Erythroblast (primary cell): ENCODE measurements at regions not wholly inside any gene's neighbourhood (a gene's known extent, or its start where the extent isn't known, plus 50 kb on each side); places are given as distances from the start of the nearest gene placed in this dataset.
"Not testable (repeated sequence)": the region's sequence is repeated elsewhere in the genome, so short reads cannot be mapped to it uniquely, and the experiment has no call there.

Experiments used
- DNase-seq, 2 experiments: peaks; one replicate each; lab custom pipeline; 2025; lab: John Stamatoyannopoulos, UW
- GATA1 ChIP-seq: IDR thresholded peaks from 2 replicates; pipeline ENCODE4 v1.6.1; 2011; ENCODE audit warnings: low read depth, mild to moderate bottlenecking, control low read depth, low read length, moderate library complexity
- POLR2A ChIP-seq: IDR thresholded peaks from 2 replicates; pipeline ENCODE4 v1.6.1; 2011; ENCODE audit warnings: mild to moderate bottlenecking, low read length

- TF ChIP-seq GATA1, result no peak
- TF ChIP-seq POLR2A, result no peak
- DNase-seq, result no peak
Observed at GRCh38 chr5:24170026-24170425, 474.8 kb downstream of the CDH10 start.

DNA sequence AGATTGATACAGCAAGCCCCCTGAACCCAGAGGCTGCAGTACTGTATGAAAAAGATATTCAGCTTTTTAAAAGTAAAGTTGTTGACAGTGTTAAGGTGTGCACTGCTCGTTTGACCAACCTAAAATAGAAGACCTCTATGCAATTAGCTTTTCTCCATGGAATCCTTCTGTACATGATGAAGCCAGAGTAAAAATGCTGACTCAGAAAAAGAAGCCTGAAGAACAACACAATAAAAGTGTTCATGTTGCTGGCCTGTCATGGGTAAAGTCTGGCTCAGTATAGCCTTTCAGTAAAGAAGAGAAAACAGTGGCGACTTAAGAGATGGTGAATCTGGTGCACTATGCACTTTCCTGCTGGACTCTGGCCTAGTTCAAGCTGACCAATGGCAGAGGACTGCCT lies 473.8 kb downstream of the CDH10 start:
- DNase-seq, result not testable (repeated sequence)

DNA sequence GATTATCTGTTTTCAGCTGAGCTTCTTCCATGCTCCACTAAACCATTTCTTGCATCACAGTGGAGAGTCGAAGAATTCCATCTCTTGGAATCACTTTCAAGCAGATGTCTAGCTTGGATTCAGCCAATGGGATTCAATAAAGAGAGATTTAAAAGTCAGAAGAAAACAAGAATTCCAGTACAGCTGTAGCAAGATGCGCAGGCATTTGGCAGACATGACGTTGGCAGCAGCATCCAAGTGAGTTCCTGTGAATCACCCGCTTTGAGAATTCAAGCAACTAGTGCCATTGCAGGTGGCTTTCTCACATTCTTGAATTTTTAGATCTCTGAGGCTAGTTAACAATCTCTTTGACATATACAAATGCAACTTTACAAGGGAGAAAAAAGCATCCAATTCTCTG lies 467.0 kb downstream of the CDH10 start:
- no peak for TF ChIP-seq GATA1
- DNase-seq, result no peak

DNA sequence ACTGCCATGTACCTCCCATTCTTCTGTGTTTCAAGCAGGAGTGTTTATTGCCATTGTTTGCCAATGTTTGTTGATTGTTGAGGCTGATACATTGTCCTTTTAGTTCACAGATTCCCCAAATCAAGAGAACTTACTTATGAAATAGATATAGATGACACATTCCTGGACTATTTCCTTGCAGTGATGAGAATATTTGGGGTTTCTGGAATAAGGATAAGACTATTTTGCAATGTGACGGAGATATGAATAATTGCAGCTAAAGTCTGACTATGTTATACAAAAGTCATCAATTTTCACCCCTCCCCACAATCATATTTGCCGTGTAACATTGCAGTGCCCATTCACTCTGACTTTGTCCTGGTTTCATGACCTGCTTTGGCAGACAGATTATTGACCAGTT lies 460.8 kb downstream of the CDH10 start:
- TF ChIP-seq POLR2A (no peak), GATA1 (no peak)
- DNase-seq, result no peak

DNA sequence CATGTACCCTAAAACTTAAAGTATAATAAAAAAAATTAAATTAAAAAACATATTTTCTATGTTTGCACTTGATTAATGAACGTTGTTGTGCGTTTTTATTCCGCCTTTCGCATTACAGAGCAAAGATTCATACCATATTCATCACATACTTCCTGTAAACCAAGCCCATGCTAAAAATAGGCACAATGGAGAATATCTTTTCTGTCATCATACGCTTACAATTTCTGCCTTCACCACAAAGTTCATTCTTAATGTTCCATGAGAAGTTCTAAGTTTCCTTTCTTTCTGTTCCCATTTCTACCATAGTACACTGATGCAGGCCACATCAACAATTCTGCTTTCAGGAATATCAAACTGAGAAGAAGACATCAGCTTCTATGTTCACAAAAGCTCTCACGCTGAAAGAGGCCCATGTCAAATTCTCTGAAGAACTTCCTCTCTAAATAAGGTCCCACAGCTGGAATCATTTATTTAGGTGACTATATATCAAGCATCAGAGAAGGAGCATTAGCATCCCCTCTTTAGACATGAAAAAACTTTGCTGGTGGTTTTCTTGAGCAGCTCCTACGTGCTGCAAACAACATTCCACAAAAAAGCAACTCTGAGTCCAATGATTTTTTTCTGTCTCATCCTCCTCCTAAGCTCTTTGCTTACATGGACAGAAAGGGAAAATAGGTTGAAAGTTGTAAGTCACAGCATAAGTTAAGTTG lies 456.4 kb downstream of the CDH10 start:
- DNase-seq, result no peak
- no peak for TF ChIP-seq POLR2A

- DNase-seq, result no peak
- no peak for TF ChIP-seq GATA1
- TF ChIP-seq POLR2A, result no peak
Observed at GRCh38 chr5:24196789-24197188, 448.0 kb downstream of the CDH10 start.

DNA sequence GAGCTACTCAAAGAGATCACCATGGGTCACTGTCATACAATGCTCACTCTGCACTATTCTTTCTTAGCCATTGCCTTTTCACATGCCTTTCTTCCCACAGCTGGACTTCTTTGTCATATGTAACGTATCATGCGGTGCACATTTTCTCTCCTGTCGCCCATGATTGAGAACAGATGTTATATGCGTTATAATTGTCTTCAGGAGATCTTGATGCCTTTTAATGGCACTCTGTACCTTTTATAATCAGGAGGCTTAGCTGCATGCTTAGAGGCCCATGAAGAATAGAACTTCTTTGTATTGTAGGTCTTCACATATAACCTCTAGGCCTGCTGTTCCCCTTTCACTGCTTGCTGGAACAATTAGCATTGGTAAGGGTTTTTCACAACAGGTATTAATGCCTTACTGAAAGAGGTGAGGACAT lies 436.1 kb downstream of the CDH10 start:
- no peak for DNase-seq
- TF ChIP-seq GATA1 (no peak), POLR2A (no peak)

DNA sequence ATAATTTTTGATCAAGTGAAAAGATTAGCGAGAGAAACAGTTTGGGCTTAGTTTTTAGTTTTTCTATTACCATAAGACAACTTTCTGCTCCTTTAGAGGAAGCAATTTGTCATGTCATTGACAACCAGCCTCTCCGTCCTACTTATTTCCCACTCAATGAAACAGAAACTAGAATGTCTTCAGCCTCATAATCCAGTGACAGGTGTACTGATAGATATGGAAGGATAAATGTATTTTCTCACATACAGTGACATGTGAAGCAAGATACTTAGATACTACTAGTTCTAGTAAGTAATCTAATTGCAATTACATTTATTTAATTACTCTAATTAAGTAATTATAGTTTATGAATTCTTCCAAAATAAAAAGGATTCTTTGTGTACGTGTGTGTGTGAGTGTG lies 429.7 kb downstream of the CDH10 start:
- no peak for DNase-seq
- TF ChIP-seq GATA1, result no peak
- TF ChIP-seq POLR2A, result no peak

- no peak for TF ChIP-seq GATA1
- no peak for TF ChIP-seq POLR2A
- DNase-seq, result no peak
Observed at GRCh38 chr5:24222876-24223275, 421.9 kb downstream of the CDH10 start.

DNA sequence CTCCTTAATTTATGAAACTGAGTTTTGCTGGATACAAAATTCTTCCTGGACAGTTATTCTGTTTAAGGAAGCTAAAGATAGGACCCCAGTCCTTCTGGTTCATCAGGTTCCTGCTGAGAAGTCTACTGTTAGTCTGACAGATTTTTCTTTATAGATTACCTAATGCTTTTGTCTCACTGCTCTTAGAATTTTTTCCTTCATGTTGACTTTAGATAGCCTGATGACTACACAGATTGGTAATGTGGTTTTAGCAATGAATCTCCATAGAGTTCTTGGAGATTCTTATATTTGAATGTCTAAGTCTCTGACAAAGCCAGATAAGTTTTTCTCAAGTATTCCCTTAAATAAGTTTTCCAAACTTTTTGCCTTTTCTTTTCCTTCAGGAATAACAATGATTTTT lies 419.7 kb downstream of the CDH10 start:
- DNase-seq, result no peak
- no peak for TF ChIP-seq POLR2A
- TF ChIP-seq GATA1, result no peak

- TF ChIP-seq GATA1 (no peak), POLR2A (no peak)
- no peak for DNase-seq
Observed at GRCh38 chr5:24226479-24226878, 418.3 kb downstream of the CDH10 start.

DNA sequence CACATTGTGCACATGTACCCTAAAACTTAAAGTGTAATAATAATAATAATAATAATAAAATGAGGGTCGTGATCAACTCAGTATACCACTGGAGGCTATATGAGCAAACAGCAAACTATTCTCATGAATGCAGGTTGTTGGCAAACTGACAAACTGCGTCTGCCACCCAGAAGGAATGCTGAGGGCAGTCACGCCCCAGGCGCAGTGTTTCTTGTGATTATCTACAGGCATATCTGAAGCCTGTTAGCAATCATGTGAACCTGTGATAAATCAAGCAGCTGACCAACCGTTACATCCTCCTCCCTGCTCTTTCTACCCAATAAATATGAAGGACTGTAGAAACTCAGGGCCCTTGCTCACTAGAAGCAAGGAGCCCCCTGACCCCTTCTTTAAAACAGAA lies 416.9 kb downstream of the CDH10 start:
- not testable (repeated sequence) for DNase-seq

- DNase-seq, result no peak
- TF ChIP-seq GATA1 (no peak), POLR2A (no peak)
Observed at GRCh38 chr5:24232041-24232440, 412.7 kb downstream of the CDH10 start.

DNA sequence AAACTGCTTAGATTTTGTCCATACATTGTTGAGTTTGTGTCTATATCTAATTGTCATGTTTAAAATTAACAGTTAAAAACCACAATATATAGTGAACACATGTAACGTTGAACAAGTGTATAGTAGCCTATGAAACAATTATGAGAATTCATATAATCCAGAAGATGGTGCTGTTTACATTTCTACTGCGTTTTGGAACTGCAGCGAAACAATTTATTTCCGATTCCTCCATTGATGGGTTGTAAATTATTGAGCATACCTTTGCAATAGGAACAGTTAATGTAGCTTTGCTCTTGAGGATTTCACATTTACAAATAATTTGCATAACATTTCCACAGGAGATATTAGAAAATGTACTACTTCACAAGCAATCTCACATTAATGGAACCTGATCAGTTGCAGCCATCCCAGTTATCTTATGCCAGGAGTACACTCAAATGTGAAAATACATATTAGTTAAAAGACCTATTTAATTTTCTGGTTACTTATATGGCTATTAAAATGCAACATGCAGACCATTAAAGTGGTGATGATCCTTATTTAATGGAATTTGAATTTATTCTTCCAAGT lies 411.8 kb downstream of the CDH10 start:
- TF ChIP-seq POLR2A (no peak), GATA1 (no peak)
- DNase-seq, result no peak

DNA sequence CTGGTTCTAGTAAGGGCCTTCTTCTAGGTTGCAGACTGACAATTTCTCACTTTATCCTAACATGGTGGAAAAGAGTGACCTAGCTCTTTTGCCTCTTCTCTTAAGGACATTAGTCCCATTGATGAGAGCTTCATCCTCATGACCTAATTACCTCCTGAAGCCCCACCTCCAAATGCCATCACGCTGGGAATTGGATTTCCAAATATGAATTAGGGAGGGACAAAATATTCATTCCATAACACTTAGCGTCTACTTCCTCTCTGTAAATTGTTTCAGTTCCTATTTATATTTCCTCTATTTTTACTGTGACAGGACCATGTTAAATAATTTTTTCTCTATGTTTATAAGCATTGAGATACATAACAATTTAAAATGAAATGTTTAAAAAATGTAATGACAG lies 408.8 kb downstream of the CDH10 start:
- TF ChIP-seq POLR2A, result no peak
- TF ChIP-seq GATA1, result no peak
- DNase-seq, result no peak

DNA sequence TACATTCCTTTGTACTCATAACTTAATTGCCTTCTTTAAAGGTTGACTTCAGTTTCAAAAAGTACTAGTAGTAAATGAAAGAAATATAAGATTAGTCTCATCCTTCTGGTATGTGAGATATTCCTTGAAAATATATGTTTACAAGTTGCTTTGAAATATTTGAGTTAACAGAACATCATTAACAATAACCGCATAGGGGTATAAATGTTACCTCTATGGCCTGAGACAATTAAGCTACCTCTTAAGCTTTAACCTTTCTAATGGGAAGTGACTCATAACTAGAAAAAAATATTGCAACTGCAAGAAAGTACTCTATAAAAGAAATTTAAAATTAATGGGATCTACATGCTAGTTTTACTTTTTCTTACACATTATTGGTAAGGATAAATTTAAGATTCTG lies 399.0 kb downstream of the CDH10 start:
- no peak for DNase-seq
- TF ChIP-seq POLR2A (no peak), GATA1 (no peak)
